OCI-LY3 (cell line): ENCODE measurements at regions not wholly inside any gene's neighbourhood (a gene's known extent, or its start where the extent isn't known, plus 50 kb on each side); places are given as distances from the start of the nearest gene placed in this dataset.
"Not testable (repeated sequence)": the region's sequence is repeated elsewhere in the genome, so short reads cannot be mapped to it uniquely, and the experiment has no call there.

Experiments
- H2AFZ ChIP-seq: fragments of 200-600, 300-600 bp; shearing (Covaris generic); 2 replicates; pipeline ENCODE4 v1.6.0; 2014; ENCODE audit warnings: antibody characterized with exemption, low read depth, low read length
- H3K27ac ChIP-seq: fragments of 200-600, 300-600 bp; sonication (generic); 2 replicates; pipeline ENCODE4 v1.5.1; 2014; ENCODE audit warnings: mild to moderate bottlenecking, low read length, moderate library complexity, mixed read lengths
- H3K27me3 ChIP-seq: fragments of 200-600, 300-600 bp; sonication (generic); 2 replicates; pipeline ENCODE4 v1.6.1; 2014; ENCODE audit warnings: low read depth, low read length, mixed read lengths
- H3K36me3 ChIP-seq: fragments of 200-600, 300-600 bp; sonication (generic); replicated peaks from 2 replicates; pipeline ENCODE3; 2014; ENCODE audit warnings: low read depth, low read length, mixed read lengths
- H3K4me1 ChIP-seq: fragments of 300-600, 200-600 bp; sonication (generic); 2 replicates; pipeline ENCODE4 v1.6.1; 2014; ENCODE audit warnings: low read length, mixed read lengths
- H3K4me2 ChIP-seq: fragments of 200-600, 300-600 bp; sonication (generic); 2 replicates; pipeline ENCODE4 v1.6.1; 2014; ENCODE audit warnings: low read length, mixed read lengths
- H3K4me3 ChIP-seq: fragments of 300-600, 200-600 bp; sonication (generic); 2 replicates; pipeline ENCODE4 v1.5.1; 2014; ENCODE audit warnings: antibody characterized with exemption, mild to moderate bottlenecking, low read length, moderate library complexity
- H3K79me2 ChIP-seq: fragments of 300-600, 200-600 bp; shearing (Covaris generic); 2 replicates; pipeline ENCODE4 v1.6.1; 2014; ENCODE audit warnings: mild to moderate bottlenecking, low read length, mixed read lengths
- H3K9ac ChIP-seq: fragments of 300-600, 200-600 bp; shearing (Covaris generic); 2 replicates; pipeline ENCODE4 v1.6.0; 2014; ENCODE audit warnings: mild to moderate bottlenecking, low read length, moderate library complexity
- H3K9me3 ChIP-seq: fragments of 200-600, 300-600 bp; shearing (Covaris generic); 2 replicates; pipeline ENCODE4 v1.6.1; 2014; ENCODE audit warnings: low read length, mixed read lengths; ENCODE audit not compliant: insufficient read depth
- H4K20me1 ChIP-seq: fragments of 200-600, 300-600 bp; sonication (generic); 2 replicates; pipeline ENCODE4 v1.6.1; 2016; ENCODE audit warnings: low read length, mixed read lengths; ENCODE audit not compliant: insufficient read depth
- EZH2phosphoT487 ChIP-seq: fragments of 200-600 bp; shearing (Covaris generic); IDR thresholded peaks from 2 replicates; pipeline ENCODE4 v1.6.1; 2018; ENCODE audit warnings: antibody characterized with exemption, mixed run types, low read depth
- TF ChIP-seq, protein P1 (sequence below): fragments of 200-600, 300-600 bp; sonication (generic); IDR thresholded peaks from 2 replicates; pipeline ENCODE4 v1.5.1; 2014; ENCODE audit warnings: antibody characterized with exemption, low read length, low read depth

DNA sequence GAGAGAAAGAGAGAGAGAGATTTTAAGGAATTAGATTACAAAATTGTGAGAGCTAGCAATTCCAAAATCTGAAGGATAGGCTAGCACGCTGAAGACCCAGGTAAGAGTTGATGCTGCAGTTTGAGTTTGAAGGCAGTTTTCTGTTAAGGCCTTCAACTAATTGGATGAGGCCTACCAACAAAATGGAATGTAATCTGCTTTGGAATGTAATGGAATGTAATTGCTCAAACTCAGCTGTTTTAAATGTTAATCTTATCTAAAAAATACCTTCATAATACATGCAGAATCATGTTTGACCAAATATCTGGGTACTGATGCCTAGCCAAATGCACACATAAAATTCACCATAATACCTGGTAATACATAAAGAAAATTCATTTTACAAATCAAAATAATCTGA lies 976.1 kb downstream of the LTN1 start:
- Histone ChIP-seq H3K27me3 (no peaks in the 10 kb centered on the region), H3K4me1 (no peaks in the 10 kb centered on the region), H4K20me1 (no peaks in the 10 kb centered on the region), H3K27ac (no peak overlapping the region), H2AFZ (no peak overlapping the region), H3K4me3 (no peak overlapping the region), H3K9me3 (no peaks in the 10 kb centered on the region), H3K9ac (no peak overlapping the region), H3K4me2 (no peak overlapping the region), H3K36me3 (no peaks in the 10 kb centered on the region), H3K79me2 (no peaks in the 10 kb centered on the region)
- no peak for TF ChIP-seq EZH2phosphoT487
- TF ChIP-seq, protein P1, sequence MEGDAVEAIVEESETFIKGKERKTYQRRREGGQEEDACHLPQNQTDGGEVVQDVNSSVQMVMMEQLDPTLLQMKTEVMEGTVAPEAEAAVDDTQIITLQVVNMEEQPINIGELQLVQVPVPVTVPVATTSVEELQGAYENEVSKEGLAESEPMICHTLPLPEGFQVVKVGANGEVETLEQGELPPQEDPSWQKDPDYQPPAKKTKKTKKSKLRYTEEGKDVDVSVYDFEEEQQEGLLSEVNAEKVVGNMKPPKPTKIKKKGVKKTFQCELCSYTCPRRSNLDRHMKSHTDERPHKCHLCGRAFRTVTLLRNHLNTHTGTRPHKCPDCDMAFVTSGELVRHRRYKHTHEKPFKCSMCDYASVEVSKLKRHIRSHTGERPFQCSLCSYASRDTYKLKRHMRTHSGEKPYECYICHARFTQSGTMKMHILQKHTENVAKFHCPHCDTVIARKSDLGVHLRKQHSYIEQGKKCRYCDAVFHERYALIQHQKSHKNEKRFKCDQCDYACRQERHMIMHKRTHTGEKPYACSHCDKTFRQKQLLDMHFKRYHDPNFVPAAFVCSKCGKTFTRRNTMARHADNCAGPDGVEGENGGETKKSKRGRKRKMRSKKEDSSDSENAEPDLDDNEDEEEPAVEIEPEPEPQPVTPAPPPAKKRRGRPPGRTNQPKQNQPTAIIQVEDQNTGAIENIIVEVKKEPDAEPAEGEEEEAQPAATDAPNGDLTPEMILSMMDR = no peak

- H3K4me2 ChIP-seq, H2AFZ ChIP-seq, H3K4me3 ChIP-seq, H3K79me2 ChIP-seq, H3K9ac ChIP-seq, H3K36me3 ChIP-seq, H3K27me3 ChIP-seq, H3K4me1 ChIP-seq, H3K9me3 ChIP-seq, H3K27ac ChIP-seq, H4K20me1 ChIP-seq: not testable (repeated sequence)
Measured at GRCh38 chr21:28013123-28013522, 979.6 kb downstream of the LTN1 start.

GRCh38 chr21:28011970-28012369 lies 980.7 kb downstream of the LTN1 start:
- not testable (repeated sequence) for H3K79me2 ChIP-seq, H3K4me2 ChIP-seq, H3K36me3 ChIP-seq, H3K9ac ChIP-seq, H3K9me3 ChIP-seq, H3K27ac ChIP-seq, H3K27me3 ChIP-seq, H3K4me3 ChIP-seq, H3K4me1 ChIP-seq, H2AFZ ChIP-seq, H4K20me1 ChIP-seq

- not testable (repeated sequence) for H4K20me1 ChIP-seq
Measured at GRCh38 chr21:28008245-28008644, 984.4 kb downstream of the LTN1 start.

DNA sequence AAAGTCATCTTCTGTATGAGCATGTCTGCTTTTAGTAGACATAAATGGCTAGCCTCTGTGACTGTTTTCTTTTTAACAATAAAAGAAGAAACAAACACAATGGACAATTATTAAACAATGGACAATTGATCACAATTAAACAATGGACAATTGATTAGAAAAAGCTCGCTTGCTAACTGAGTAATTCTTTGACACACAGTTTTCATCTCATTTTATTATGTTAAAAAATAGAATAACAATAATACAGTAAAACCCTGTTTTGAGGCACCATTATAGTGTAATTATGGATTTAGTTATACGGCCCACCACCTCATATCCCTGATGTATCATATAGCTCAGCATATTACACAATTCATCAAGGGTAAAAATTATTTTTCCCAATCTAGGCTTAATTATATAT lies 989.0 kb downstream of the LTN1 start:
- H3K4me1 ChIP-seq = not testable (repeated sequence)

More at GRCh38 chr21:28008245-28008644, 984.4 kb downstream of the LTN1 start:
- not testable (repeated sequence) for H3K79me2 ChIP-seq, H3K4me1 ChIP-seq, H3K4me3 ChIP-seq, H3K9me3 ChIP-seq, H3K4me2 ChIP-seq, H3K27ac ChIP-seq, H3K9ac ChIP-seq, H2AFZ ChIP-seq, H3K27me3 ChIP-seq, H3K36me3 ChIP-seq

DNA sequence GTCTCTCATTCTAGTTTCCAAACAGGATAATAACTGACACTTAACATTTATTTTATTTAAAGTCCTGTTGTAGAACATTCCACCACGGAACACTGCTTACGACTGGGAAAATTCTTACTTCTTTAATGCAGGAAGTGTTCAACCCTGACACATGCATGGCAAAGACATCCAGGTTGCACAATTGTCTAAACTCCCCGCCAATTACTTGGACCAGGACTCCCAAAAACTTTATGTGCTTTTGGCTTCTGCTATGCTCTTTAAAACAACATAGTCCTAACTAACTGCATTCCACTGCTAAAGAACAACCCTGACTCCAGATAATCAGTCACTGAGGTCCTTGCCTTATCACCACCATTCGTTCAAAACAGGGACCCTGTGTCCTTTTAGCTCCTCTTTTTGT lies 995.8 kb downstream of the LTN1 start:
- not testable (repeated sequence) for H3K36me3 ChIP-seq, H3K4me1 ChIP-seq, H3K9me3 ChIP-seq, H4K20me1 ChIP-seq, H3K9ac ChIP-seq, H3K4me3 ChIP-seq, H3K79me2 ChIP-seq, H3K4me2 ChIP-seq, H2AFZ ChIP-seq, H3K27ac ChIP-seq, H3K27me3 ChIP-seq

More for the DNA sequence above, 989.0 kb downstream of the LTN1 start:
- H3K27me3 ChIP-seq, H3K27ac ChIP-seq, H3K9me3 ChIP-seq, H3K79me2 ChIP-seq, H4K20me1 ChIP-seq, H3K4me2 ChIP-seq, H2AFZ ChIP-seq, H3K4me3 ChIP-seq, H3K36me3 ChIP-seq, H3K9ac ChIP-seq: not testable (repeated sequence)

- H3K36me3 ChIP-seq, H3K9ac ChIP-seq, H3K4me3 ChIP-seq, H3K27me3 ChIP-seq, H2AFZ ChIP-seq, H3K79me2 ChIP-seq, H3K4me2 ChIP-seq, H3K9me3 ChIP-seq, H4K20me1 ChIP-seq, H3K4me1 ChIP-seq, H3K27ac ChIP-seq: not testable (repeated sequence)
Measured at GRCh38 chr21:27984663-27985325, 1007.9 kb downstream of the LTN1 start.

- not testable (repeated sequence) for H3K4me1 ChIP-seq
Measured at GRCh38 chr21:27979446-27979845, 1012.6 kb upstream of the ADAMTS5 start.

More at GRCh38 chr21:27979446-27979845, 1012.6 kb upstream of the ADAMTS5 start:
- not testable (repeated sequence) for H3K27me3 ChIP-seq, H2AFZ ChIP-seq, H4K20me1 ChIP-seq, H3K4me2 ChIP-seq, H3K9ac ChIP-seq, H3K9me3 ChIP-seq, H3K36me3 ChIP-seq, H3K4me3 ChIP-seq, H3K27ac ChIP-seq, H3K79me2 ChIP-seq
